CD8-positive, alpha-beta memory T cell (primary cell): ENCODE measurements at regions not wholly inside any gene's neighbourhood (a gene's known extent, or its start where the extent isn't known, plus 50 kb on each side); places are given as distances from the start of the nearest gene placed in this dataset.

ENCODE experiments used
- CTCF ChIA-PET: fragments of 350-600 bp; sonication (Branson Sonifier 250); formaldehyde crosslinking; loops from one replicate; lab custom pipeline; 2021; ENCODE audit warnings: antibody characterized with exemption; lab: Charles Lee
- POLR2A ChIA-PET: fragments of 350-600 bp; sonication (Branson Sonifier 250); formaldehyde crosslinking; loops from one replicate; lab custom pipeline; 2021; ENCODE audit warnings: antibody characterized with exemption; lab: Charles Lee
- DNase-seq, 5 donors: peaks; one replicate each; pipeline versions ENCODE4 v3.0.0 to v3.0.0-alpha.2; 2020 to 2022; ENCODE audit warnings: mixed read lengths in 1 of 5
- H3K27ac ChIP-seq: one replicate; pipeline ENCODE4 v1.7.0; 2013; ENCODE audit warnings: low read depth, mild to moderate bottlenecking, low read length, moderate library complexity
- H3K27me3 ChIP-seq: 2 replicates; pipeline ENCODE4 v1.7.0; 2013; ENCODE audit warnings: low read length, mild to moderate bottlenecking; ENCODE audit not compliant: insufficient read depth, poor library complexity, severe bottlenecking
- H3K36me3 ChIP-seq: 2 replicates; pipeline ENCODE4 v1.7.0; 2013; ENCODE audit warnings: mild to moderate bottlenecking, low read length, moderate library complexity; ENCODE audit not compliant: insufficient read depth
- H3K4me1 ChIP-seq: 2 replicates; pipeline ENCODE4 v1.7.0; 2013; ENCODE audit warnings: mild to moderate bottlenecking, low read length, moderate library complexity; ENCODE audit not compliant: insufficient read depth
- H3K4me3 ChIP-seq: 2 replicates; pipeline ENCODE4 v1.7.0; 2013; ENCODE audit warnings: mild to moderate bottlenecking, low read length
- H3K9me3 ChIP-seq: 2 replicates; pipeline ENCODE4 v1.7.0; 2013; ENCODE audit warnings: mild to moderate bottlenecking, low read length
- H3K27ac Mint-ChIP-seq, 8 donors: one replicate each; pipeline ENCODE4 v1.8.0; 2020 to 2021; ENCODE audit warnings: mixed read lengths in 8 of 8, mild to moderate bottlenecking in 6 of 8, inconsistent platforms in 3 of 8, moderate library complexity in 3 of 8
- H3K27me3 Mint-ChIP-seq, 2 donors: one replicate each; pipeline ENCODE4 v1.8.0; 2020 to 2021; ENCODE audit warnings: mixed read lengths in 2 of 2, mild to moderate bottlenecking in 1 of 2, moderate library complexity in 1 of 2
- H3K36me3 Mint-ChIP-seq, 3 donors: one replicate each; pipeline ENCODE4 v1.8.0; 2020 to 2021; ENCODE audit warnings: mixed read lengths in 3 of 3, inconsistent platforms in 1 of 3, mild to moderate bottlenecking in 1 of 3
- H3K4me1 Mint-ChIP-seq, 3 donors: one replicate each; pipeline ENCODE4 v1.8.0; 2020 to 2021; ENCODE audit warnings: mixed read lengths in 3 of 3, inconsistent platforms in 1 of 3, mild to moderate bottlenecking in 1 of 3
- H3K4me3 Mint-ChIP-seq, 7 donors: one replicate each; pipeline ENCODE4 v1.8.0; 2020 to 2021; ENCODE audit warnings: mixed read lengths in 7 of 7, mild to moderate bottlenecking in 6 of 7, moderate library complexity in 4 of 7, inconsistent platforms in 2 of 7
- H3K9me3 Mint-ChIP-seq, 5 donors: one replicate each; pipeline ENCODE4 v1.8.0; 2020 to 2022; ENCODE audit warnings: mixed read lengths in 5 of 5, mild to moderate bottlenecking in 3 of 5, moderate library complexity in 2 of 5, inconsistent platforms in 1 of 5

DNA sequence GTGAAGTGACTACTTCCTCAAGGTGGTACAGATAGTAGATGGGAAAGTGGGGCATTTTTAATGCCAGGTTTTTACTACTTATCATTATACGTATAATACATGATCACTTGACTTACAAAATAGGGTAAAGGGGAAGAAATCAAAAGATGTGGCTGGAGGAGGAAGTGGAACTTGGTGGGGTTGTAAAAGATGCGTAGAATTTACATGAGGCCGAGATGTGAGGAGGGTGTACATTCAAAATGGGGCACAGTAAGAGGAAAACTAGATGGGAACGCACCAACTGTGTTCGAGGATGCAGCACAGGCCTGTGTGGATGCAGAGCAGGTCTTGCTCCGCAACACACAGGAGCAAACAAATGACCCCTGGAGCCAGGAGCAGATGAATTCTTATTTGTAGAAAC is 403.3 kb downstream of the TXNL1 start:
- Mint-ChIP-seq H3K4me3 (no peak overlapping the region), H3K36me3 (no peaks in the 10 kb centered on the region), H3K4me1 (no peaks in the 10 kb centered on the region), H3K27me3 (no peaks in the 10 kb centered on the region), H3K9me3 (peaks cover 5 to 12% (median 7%) of the 10 kb centered on the region in 5 donors), H3K27ac (no peak overlapping the region)
- no peak overlapping the region for H3K27ac ChIP-seq
- H3K9me3 ChIP-seq, result no peaks in the 10 kb centered on the region
- no peak overlapping the region for H3K4me3 ChIP-seq
- ChIA-PET POLR2A (no interaction called here), CTCF (no interaction called here)
- H3K4me1 ChIP-seq, result no peaks in the 10 kb centered on the region
- DNase-seq, result no peak
- no peaks in the 10 kb centered on the region for H3K27me3 ChIP-seq
- no peaks in the 10 kb centered on the region for H3K36me3 ChIP-seq

DNA sequence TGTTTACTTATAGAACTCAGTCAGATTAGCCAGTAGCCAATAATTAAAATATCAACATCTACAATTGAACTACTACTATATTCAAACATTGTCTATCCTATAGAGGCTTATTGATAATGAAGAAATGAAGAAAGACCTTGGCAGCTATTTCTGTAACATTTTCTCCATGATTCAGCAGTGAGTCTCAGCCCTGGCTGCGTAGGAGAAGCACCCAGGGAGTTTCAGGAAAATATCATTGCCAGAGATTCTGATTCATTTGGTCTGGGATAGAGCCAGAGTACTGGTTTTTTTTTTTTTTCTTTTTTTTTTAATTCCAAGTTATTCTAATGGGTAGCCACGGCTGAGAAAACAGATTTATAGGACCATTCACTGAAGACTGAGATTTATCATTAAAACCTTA is 404.8 kb downstream of the TXNL1 start:
- Mint-ChIP-seq H3K36me3 (no peaks in the 10 kb centered on the region), H3K4me3 (no peak overlapping the region), H3K27me3 (no peaks in the 10 kb centered on the region), H3K4me1 (no peaks in the 10 kb centered on the region), H3K27ac (no peak overlapping the region), H3K9me3 (peaks cover 5 to 22% (median 6%) of the 10 kb centered on the region in 5 donors)
- ChIA-PET POLR2A (no interaction called here), CTCF (no interaction called here)
- H3K4me3 ChIP-seq, result no peak overlapping the region
- H3K27me3 ChIP-seq, result no peaks in the 10 kb centered on the region
- no peaks in the 10 kb centered on the region for H3K4me1 ChIP-seq
- no peaks in the 10 kb centered on the region for H3K36me3 ChIP-seq
- H3K9me3 ChIP-seq, result no peaks in the 10 kb centered on the region
- no peak for DNase-seq
- H3K27ac ChIP-seq, result no peak overlapping the region

DNA sequence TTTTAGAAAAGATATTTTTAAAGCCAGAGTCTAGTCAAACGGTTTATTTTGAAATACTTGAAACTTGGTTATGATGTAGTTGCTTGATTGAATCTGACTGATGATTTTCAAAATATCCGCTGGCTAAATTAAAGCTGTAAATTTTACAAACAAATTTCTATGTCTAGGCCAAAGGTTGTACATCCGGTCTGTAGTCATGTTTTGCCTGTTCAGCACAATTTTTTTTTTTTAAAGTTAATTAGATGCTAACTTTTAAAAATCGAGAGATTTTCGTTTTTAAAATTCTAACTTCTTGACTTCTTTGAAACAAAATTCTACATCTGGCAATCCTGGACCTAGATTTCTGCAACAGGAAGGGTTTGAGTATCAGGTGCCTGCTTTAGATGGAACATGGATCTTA is 412.4 kb downstream of the TXNL1 start:
- DNase-seq, result no peak
- H3K4me1 Mint-ChIP-seq, result no peaks in the 10 kb centered on the region
- no peak overlapping the region for H3K4me3 Mint-ChIP-seq
- no peaks in the 10 kb centered on the region for H3K36me3 ChIP-seq
- ChIA-PET POLR2A (no interaction called here), CTCF (no interaction called here)
- H3K27me3 ChIP-seq, result no peaks in the 10 kb centered on the region
- H3K9me3 Mint-ChIP-seq, result peaks cover 0 to 14% (median 4%) of the 10 kb centered on the region in 5 donors
- no peaks in the 10 kb centered on the region for H3K9me3 ChIP-seq
- H3K27me3 Mint-ChIP-seq, result no peaks in the 10 kb centered on the region
- no peak overlapping the region for H3K27ac Mint-ChIP-seq
- no peak overlapping the region for H3K4me3 ChIP-seq
- H3K36me3 Mint-ChIP-seq, result no peaks in the 10 kb centered on the region
- H3K4me1 ChIP-seq, result no peaks in the 10 kb centered on the region
- H3K27ac ChIP-seq, result no peak overlapping the region

- no peaks in the 10 kb centered on the region for H3K9me3 ChIP-seq
- no peak overlapping the region for H3K4me3 ChIP-seq
- ChIA-PET POLR2A (no interaction called here), CTCF (no interaction called here)
- H3K36me3 ChIP-seq, result no peaks in the 10 kb centered on the region
- no peak overlapping the region for H3K4me3 Mint-ChIP-seq
- peaks cover 0 to 13% (median 3%) of the 10 kb centered on the region in 5 donors for H3K9me3 Mint-ChIP-seq
- DNase-seq, result no peak
- H3K27ac ChIP-seq, result no peak overlapping the region
- no peak overlapping the region for H3K27ac Mint-ChIP-seq
- no peaks in the 10 kb centered on the region for H3K27me3 Mint-ChIP-seq
- no peaks in the 10 kb centered on the region for H3K27me3 ChIP-seq
- H3K4me1 ChIP-seq, result no peaks in the 10 kb centered on the region
- no peaks in the 10 kb centered on the region for H3K36me3 Mint-ChIP-seq
- no peaks in the 10 kb centered on the region for H3K4me1 Mint-ChIP-seq
These were observed 413.5 kb downstream of the TXNL1 start for GRCh38 chr18:56224669-56225561.

DNA sequence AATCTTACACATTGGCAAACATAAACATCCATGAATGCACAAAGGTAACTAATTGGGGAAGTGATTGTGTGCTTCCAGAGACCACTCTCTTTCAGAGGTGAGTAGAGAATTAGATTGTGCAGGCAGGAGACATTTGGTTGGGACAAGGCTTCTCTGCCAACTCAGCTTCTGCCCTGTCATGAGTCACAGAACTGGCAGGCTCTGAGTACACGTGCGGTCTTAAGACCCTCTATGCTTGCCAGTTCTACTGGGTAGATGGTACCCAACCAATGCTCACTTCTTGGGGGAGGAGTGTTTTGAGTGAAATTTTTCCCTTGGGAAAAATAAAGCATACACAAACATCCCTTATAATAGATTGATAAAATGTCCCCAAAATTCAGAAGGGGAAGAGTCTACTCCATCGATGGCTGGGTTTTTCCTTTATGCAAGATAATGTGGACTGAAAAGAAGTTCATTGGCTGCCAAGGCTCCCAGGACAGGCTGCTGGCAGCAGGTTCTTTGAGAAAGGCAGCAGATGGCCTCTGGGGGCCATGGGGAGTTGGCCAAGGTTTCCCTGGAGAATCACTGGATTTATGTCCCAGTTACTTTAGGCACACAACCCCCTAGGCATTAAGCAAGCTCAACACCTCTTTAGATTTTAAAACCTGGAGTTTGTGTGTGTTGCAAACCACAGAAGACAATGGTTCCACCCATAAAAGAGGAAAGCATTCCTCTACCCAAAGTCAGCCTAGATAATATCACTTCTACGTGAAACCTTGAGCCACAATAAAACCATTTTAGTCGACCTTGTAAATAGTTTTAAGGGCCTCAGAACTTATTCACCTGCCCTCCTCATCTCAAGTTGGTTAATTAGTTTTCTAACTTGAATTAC is 417.0 kb downstream of the TXNL1 start:
- no peaks in the 10 kb centered on the region for H3K27me3 Mint-ChIP-seq
- Histone ChIP-seq H3K4me1 (no peaks in the 10 kb centered on the region), H3K27me3 (no peaks in the 10 kb centered on the region), H3K4me3 (no peak overlapping the region), H3K9me3 (no peaks in the 10 kb centered on the region), H3K27ac (no peak overlapping the region), H3K36me3 (no peaks in the 10 kb centered on the region)
- no peaks in the 10 kb centered on the region for H3K4me1 Mint-ChIP-seq
- H3K27ac Mint-ChIP-seq, result no peak overlapping the region
- no peak for DNase-seq
- H3K9me3 Mint-ChIP-seq, result peaks cover 0 to 3% (median 2%) of the 10 kb centered on the region in 5 donors
- ChIA-PET POLR2A (no interaction called here), CTCF (no interaction called here)
- H3K4me3 Mint-ChIP-seq, result no peak overlapping the region
- no peaks in the 10 kb centered on the region for H3K36me3 Mint-ChIP-seq

GRCh38 chr18:56217406-56217805 is 421.0 kb downstream of the TXNL1 start:
- Mint-ChIP-seq H3K27ac (no peak overlapping the region), H3K36me3 (no peaks in the 10 kb centered on the region), H3K4me1 (no peaks in the 10 kb centered on the region)

GRCh38 chr18:56214706-56215105 is 423.7 kb downstream of the TXNL1 start:
- Mint-ChIP-seq H3K9me3 (peaks cover 0 to 8% (median 3%) of the 10 kb centered on the region in 5 donors), H3K4me1 (no peaks in the 10 kb centered on the region), H3K36me3 (no peaks in the 10 kb centered on the region), H3K27me3 (peaks cover 0 to 1% of the 10 kb centered on the region in 2 donors), H3K4me3 (no peak overlapping the region), H3K27ac (no peak overlapping the region)
- Histone ChIP-seq H3K9me3 (no peaks in the 10 kb centered on the region), H3K27me3 (no peaks in the 10 kb centered on the region), H3K4me3 (no peak overlapping the region), H3K27ac (no peak overlapping the region), H3K36me3 (no peaks in the 10 kb centered on the region), H3K4me1 (no peaks in the 10 kb centered on the region)
- no peak for DNase-seq
- ChIA-PET POLR2A (no interaction called here), CTCF (no interaction called here)

More at GRCh38 chr18:56217406-56217805, 421.0 kb downstream of the TXNL1 start:
- DNase-seq, result no peak
- Histone ChIP-seq H3K4me1 (no peaks in the 10 kb centered on the region), H3K9me3 (no peaks in the 10 kb centered on the region), H3K4me3 (no peak overlapping the region), H3K36me3 (no peaks in the 10 kb centered on the region), H3K27ac (no peak overlapping the region), H3K27me3 (no peaks in the 10 kb centered on the region)
- ChIA-PET CTCF (no interaction called here), POLR2A (no interaction called here)
- H3K9me3 Mint-ChIP-seq, result peaks cover 0 to 10% (median 3%) of the 10 kb centered on the region in 5 donors
- H3K4me3 Mint-ChIP-seq, result no peak overlapping the region
- H3K27me3 Mint-ChIP-seq, result peaks cover 0 to 1% of the 10 kb centered on the region in 2 donors

GRCh38 chr18:56210520-56210919 is 427.9 kb downstream of the TXNL1 start:
- Mint-ChIP-seq H3K4me1 (no peaks in the 10 kb centered on the region), H3K36me3 (no peaks in the 10 kb centered on the region)
- POLR2A ChIA-PET, result no interaction called here

More at GRCh38 chr18:56210520-56210919, 427.9 kb downstream of the TXNL1 start:
- Mint-ChIP-seq H3K27me3 (peaks cover 0 to 1% of the 10 kb centered on the region in 2 donors), H3K9me3 (peaks cover 0 to 7% (median 3%) of the 10 kb centered on the region in 5 donors), H3K27ac (no peak overlapping the region), H3K4me3 (no peak overlapping the region)
- DNase-seq, result no peak
- H3K4me1 ChIP-seq, result no peaks in the 10 kb centered on the region
- H3K36me3 ChIP-seq, result no peaks in the 10 kb centered on the region
- no peaks in the 10 kb centered on the region for H3K27me3 ChIP-seq
- CTCF ChIA-PET, result no interaction called here
- H3K27ac ChIP-seq, result no peak overlapping the region
- no peaks in the 10 kb centered on the region for H3K9me3 ChIP-seq
- no peak overlapping the region for H3K4me3 ChIP-seq
